Rectal smooth muscle tissue (tissue), 1 donor: ENCODE measurements at regions not wholly inside any gene's neighbourhood (a gene's known extent, or its start where the extent isn't known, plus 50 kb on each side); places are given as distances from the start of the nearest gene placed in this dataset.

Source experiments
- H3K27ac ChIP-seq: one replicate; pipeline ENCODE4 v1.7.0; 2013; ENCODE audit warnings: low read depth, low read length, inconsistent platforms
- H3K27me3 ChIP-seq: one replicate; pipeline ENCODE4 v1.7.0; 2013; ENCODE audit warnings: low read length; ENCODE audit not compliant: control insufficient read depth, insufficient read depth
- H3K36me3 ChIP-seq: one replicate; pipeline ENCODE4 v1.7.0; 2013; ENCODE audit warnings: low read length; ENCODE audit not compliant: control insufficient read depth, insufficient read depth
- H3K4me1 ChIP-seq: one replicate; pipeline ENCODE4 v1.7.0; 2013; ENCODE audit warnings: low read length; ENCODE audit not compliant: control insufficient read depth, insufficient read depth
- H3K4me3 ChIP-seq: one replicate; pipeline ENCODE4 v1.7.0; 2013; ENCODE audit warnings: low read length
- H3K9ac ChIP-seq: one replicate; pipeline ENCODE4 v1.7.0; 2013; ENCODE audit warnings: low read length

DNA sequence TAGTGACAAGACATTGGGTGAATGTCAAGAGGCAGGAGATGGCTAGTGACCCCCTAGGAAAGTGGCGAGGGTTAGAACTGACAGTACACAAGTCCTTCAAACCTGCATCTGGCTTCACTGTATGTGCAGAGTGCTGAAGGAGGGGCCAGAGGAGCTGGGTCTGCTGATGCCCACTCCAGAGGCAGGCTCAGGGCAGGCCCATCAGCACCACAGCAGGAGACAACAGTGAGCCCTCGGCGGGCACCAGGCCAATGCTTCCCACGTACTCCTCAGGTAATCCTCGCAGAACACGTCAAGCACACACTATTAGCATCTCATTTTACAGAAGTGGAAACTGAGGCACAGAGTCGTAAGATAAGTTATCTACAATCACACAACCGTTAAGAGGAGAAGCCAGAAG is 76.1 kb upstream of the SH3PXD2B start:
- no peaks in the 10 kb centered on the region for H3K36me3 ChIP-seq
- H3K4me1 ChIP-seq, result peaks cover 29% of the 10 kb centered on the region
- H3K27me3 ChIP-seq, result no peaks in the 10 kb centered on the region
- no peak overlapping the region for H3K4me3 ChIP-seq
- H3K27ac ChIP-seq, result no peak overlapping the region
- H3K9ac ChIP-seq, result no peak overlapping the region

DNA sequence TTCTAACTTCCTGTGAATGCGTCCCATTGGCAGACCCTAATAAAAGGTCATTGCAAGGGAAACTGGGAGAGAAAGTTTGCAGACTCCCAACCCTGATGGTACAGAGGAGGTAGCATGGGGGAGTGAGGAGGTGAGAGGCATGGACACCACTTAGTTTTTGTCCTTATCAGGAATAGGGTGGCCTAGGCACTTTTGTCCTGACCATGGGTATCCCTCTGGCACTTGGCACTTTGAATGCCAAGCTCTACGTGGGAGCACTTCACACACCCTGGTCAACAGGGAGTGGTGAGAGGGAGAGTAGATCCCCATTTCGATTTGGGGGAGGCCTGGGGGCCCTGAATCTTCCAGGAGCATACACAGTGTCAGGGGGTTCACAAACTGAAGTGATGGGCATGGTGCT is 75.6 kb upstream of the SH3PXD2B start:
- H3K27ac ChIP-seq, result no peak overlapping the region
- H3K36me3 ChIP-seq, result no peaks in the 10 kb centered on the region

DNA sequence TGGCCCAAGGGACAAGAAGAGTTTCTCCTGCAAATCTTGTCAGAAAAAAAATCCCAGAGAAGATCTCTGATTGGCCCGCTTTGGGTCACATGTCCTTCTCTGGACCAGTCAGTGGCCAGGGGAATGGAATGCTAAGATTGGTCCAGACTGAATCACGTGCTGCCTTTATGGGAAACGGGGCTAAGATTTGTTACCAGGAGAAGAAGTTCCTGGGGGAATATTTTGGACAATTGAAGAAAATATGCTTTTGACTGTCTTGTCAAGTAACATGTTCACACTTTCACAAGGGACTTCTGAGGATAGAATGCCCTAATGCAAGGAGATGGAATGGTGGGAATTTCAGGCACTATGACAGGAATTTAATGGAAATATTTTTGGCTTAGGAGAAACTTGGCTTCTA is 74.1 kb upstream of the SH3PXD2B start:
- Histone ChIP-seq H3K36me3 (no peaks in the 10 kb centered on the region), H3K9ac (no peak overlapping the region), H3K27ac (no peak overlapping the region), H3K4me1 (peaks cover 31% of the 10 kb centered on the region), H3K4me3 (no peak overlapping the region), H3K27me3 (no peaks in the 10 kb centered on the region)

More for the DNA sequence above, 75.6 kb upstream of the SH3PXD2B start:
- Histone ChIP-seq H3K27me3 (no peaks in the 10 kb centered on the region), H3K4me3 (no peak overlapping the region), H3K4me1 (peaks cover 34% of the 10 kb centered on the region), H3K9ac (no peak overlapping the region)

DNA sequence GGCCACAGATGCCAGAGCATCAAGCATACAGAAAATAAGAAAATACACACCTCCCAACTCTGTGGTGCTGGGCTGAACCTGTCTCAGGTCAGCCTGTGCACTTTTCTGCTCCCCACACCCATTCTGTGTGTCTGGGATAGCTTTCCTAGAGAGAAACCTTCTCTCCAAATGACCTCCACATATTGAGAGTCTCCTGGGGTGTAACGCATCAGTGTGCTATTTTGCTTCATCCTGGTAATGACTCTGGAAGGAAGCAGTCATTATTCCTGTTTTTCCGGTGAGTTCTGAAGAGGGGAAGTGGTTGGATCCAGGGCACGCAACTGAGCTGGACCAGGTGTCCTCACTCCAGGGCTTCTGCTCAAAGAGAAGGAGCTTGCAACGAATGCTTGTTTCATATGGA is 73.2 kb upstream of the SH3PXD2B start:
- no peak overlapping the region for H3K4me3 ChIP-seq
- H3K4me1 ChIP-seq, result peaks cover 23% of the 10 kb centered on the region
- H3K27me3 ChIP-seq, result no peaks in the 10 kb centered on the region
- no peak overlapping the region for H3K9ac ChIP-seq
- H3K36me3 ChIP-seq, result no peaks in the 10 kb centered on the region
- H3K27ac ChIP-seq, result no peak overlapping the region

DNA sequence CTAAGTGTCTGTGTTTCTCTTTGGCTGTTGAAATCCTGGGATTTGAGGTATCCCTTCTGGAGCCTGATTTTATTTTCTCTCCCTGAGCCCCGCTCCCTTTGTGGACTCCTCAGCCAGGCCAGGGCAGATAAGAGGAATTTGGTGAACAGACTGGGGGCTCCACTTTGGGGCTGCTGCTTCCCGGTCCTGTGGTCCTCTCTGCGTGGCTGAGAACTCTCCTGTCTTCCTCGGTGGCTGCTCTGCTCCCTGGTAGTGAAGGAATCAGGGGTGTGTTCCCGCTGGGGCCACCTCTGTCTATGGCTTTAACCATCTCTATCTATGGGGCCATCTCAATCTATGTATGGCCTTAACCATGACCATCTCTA is 71.7 kb upstream of the SH3PXD2B start:
- peak overlapping the region; percentile 48 for H3K27ac ChIP-seq

DNA sequence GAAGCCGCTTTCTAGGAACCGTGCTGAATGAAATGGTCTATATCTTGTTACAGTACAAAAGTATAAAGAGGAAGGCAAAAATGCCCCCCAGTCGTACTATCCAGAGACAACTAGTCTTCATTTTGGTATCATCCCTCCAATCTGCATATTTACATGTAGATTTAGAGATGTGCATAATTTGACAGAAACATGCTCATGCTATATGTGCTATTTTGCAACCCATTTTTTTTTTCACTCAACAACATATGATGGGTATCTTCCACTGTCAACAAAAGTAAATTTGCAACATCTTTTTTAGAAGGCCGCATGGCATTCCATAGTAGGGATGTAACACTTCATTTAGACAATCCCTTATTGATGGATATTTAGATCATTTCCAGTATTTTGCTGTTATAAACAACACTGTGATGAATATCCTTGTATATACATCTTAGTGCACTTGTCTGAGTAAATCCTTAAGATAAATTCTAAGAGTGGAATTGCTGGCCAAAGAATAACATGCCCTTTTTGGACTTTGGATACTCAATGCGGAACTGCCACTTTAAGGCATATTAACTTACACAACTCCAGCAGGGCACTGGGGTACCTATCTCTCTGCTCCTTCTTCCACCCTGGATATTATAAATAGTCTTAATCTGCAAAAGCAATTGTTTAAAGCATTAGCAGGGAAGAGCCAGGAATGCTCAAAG is 71.1 kb upstream of the SH3PXD2B start:
- no peaks in the 10 kb centered on the region for H3K27me3 ChIP-seq
- H3K4me3 ChIP-seq, result no peak overlapping the region
- H3K27ac ChIP-seq, result peak overlapping the region; percentile 83
- peaks cover 23% of the 10 kb centered on the region for H3K4me1 ChIP-seq
- no peaks in the 10 kb centered on the region for H3K36me3 ChIP-seq
- H3K9ac ChIP-seq, result no peak overlapping the region

More for the DNA sequence above, 71.7 kb upstream of the SH3PXD2B start:
- no peak overlapping the region for H3K9ac ChIP-seq
- H3K27me3 ChIP-seq, result no peaks in the 10 kb centered on the region
- H3K4me1 ChIP-seq, result peaks cover 23% of the 10 kb centered on the region
- no peak overlapping the region for H3K4me3 ChIP-seq
- H3K36me3 ChIP-seq, result no peaks in the 10 kb centered on the region

DNA sequence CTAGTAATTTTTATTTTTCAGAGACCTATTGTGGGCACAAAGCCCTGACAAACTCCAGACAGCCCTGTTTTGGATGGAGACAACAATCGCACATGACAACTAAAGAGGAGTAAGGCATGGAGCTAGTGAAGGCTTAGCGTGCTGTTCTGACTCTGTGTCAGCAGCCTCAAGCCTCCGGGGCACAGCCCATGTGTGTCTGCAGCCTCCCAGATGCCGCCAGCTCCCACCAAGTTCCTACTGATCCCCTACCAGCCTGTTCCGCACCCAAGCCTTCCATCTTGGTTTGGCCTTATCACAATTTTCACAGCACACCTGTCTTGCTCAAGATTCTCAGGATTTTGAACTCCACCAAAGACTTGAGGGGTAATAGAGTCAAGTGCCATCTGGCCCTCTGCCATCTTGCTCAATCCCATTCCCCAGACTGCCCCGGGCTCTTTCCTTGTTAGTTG is 70.3 kb upstream of the SH3PXD2B start:
- Histone ChIP-seq H3K27ac (peak overlapping the region; percentile 83), H3K27me3 (no peaks in the 10 kb centered on the region), H3K4me3 (no peak overlapping the region), H3K36me3 (no peaks in the 10 kb centered on the region), H3K9ac (no peak overlapping the region), H3K4me1 (peaks cover 23% of the 10 kb centered on the region)

DNA sequence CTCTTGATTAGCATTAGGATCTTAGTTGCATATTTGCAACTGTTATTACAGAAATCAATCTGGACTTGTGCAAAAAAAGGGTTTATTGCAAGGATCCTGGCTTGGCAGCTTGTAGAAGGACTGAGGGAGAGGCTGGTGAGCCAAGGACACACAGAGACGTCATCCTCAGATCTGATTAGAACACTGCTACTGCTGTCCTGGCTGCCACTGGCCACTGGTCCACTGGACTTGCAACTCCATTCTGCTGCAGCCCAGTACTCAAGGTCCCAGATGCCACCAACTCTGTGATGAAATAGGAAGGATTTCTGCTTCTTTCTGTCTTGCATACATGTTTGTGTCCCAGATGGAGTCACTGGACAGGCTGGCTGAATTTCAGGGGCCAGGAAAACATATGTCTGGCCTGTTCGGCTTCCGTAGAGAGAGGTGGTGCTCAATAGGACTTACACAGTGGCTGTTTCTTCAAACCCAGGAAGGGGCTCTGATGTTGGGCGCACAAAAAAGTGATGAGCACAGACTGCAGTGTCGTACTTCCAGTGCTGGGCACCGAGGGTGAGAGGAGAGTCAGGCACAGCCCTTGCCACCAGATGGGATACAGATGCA is 68.9 kb upstream of the SH3PXD2B start:
- Histone ChIP-seq H3K27me3 (no peaks in the 10 kb centered on the region), H3K27ac (no peak overlapping the region), H3K4me3 (no peak overlapping the region), H3K36me3 (no peaks in the 10 kb centered on the region), H3K4me1 (peaks cover 23% of the 10 kb centered on the region), H3K9ac (no peak overlapping the region)

DNA sequence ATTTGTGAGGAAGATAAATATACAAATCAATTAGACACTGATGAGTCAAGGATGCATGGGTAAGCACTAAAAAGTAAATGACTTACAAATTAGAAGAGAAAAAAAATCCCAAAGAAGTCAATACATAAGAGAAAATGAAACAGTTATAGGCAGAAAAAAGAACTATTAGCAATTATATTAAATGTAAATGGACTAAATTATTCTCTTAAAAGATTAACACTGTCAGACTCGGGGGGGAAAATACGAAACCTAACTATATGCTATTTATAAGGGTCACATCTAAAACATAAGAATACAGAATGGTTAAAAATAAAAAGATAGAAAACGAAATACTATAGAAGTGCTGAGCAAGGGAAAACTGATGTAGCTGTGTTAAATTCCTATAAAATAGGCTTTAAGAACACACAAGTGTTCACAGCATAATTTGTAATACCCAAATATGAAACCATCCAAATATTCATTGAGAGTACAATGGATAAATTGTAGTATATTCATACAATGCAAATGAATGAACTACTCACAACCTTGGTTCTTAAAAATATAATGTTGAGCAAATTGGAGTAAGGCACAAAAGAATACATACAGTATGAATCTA is 67.1 kb upstream of the SH3PXD2B start:
- Histone ChIP-seq H3K27me3 (no peaks in the 10 kb centered on the region), H3K36me3 (no peaks in the 10 kb centered on the region), H3K27ac (no peak overlapping the region), H3K9ac (no peak overlapping the region), H3K4me3 (no peak overlapping the region), H3K4me1 (peaks cover 23% of the 10 kb centered on the region)

DNA sequence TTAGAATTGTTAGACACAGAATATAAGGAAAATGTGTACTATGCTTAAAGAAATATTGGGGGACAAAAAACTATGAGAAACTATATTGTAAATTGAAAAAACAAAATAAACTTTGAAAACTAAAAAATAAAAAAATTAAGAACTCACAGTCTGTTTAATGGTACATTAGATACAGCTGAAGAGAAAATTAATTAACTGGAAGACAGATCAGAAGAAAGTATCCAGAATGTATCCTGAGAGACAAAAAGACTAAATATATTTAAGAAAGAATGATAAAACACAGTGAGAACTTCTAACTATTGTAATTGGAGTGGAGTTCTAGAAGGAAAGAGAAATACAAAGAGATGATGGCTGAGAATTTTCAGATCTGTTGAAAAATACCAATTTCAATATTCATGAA is 57.6 kb upstream of the SH3PXD2B start:
- Histone ChIP-seq H3K4me1 (no peaks in the 10 kb centered on the region), H3K27me3 (no peaks in the 10 kb centered on the region), H3K36me3 (no peaks in the 10 kb centered on the region), H3K27ac (no peak overlapping the region), H3K4me3 (no peak overlapping the region), H3K9ac (no peak overlapping the region)

DNA sequence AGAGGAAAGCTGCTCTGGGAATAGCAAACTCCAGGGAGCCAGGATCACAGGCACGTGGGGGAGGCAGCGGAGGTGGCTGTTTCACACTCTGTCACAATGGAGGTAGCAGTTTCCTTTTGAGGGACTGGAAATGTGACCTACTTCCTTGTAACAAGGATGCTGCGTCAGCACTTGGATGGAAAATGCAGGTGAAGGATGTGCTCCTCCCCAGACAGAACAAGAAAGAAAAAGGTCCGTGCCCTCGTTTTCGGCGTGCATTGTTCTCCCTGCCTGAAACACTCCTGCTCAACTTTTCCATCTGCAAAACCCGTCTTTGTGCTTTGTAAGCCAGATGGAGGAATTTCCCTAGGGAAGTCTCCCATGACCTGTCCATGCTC is 55.1 kb upstream of the SH3PXD2B start:
- H3K27ac ChIP-seq, result no peak overlapping the region
- H3K36me3 ChIP-seq, result no peaks in the 10 kb centered on the region
- no peaks in the 10 kb centered on the region for H3K27me3 ChIP-seq
- H3K4me3 ChIP-seq, result no peak overlapping the region
- H3K4me1 ChIP-seq, result peaks cover 3% of the 10 kb centered on the region
- H3K9ac ChIP-seq, result no peak overlapping the region

DNA sequence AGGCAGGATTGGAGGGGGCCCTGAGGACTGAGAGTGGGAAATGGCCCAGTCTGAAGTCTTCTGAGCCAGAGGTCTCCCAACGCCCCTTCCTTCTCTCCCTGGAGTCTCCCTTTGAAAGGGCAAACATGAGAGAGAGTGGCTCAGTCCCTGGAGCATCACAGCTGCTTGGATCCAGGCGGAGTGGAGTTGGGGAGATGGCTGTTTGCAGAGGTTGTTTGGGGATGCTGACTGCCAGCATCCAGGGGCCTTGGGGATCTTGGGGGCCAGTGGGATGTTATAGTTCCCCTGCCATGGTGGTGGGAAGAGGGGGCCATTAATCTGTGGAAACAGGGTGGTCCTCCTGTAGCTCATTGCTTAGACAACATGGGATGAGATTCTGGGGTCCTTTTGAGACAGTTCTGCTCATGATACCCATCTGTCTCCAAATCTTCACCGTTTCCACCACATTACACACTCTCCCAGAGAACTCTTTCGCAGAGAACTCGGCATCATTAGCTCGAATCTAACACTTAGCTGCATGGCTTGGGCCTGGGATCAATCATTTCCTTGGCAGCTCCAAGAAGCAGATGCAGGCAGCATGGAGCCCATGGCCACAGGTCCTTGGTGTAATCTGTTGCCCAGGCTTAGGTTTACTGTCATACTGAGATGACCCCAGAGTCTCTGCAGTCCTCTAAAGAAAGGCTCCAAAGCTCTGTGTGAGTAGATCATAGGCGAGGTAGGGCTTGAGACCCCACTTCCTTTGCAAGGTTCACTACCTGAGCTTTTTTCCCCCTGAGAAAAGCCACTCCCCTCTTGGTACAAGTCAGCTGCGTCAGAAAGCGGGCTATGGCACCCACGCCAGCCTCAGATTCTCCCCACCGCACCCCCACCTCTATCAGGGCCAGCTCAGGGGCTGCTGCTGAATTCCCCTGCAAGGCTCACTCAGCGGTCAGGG is 54.4 kb upstream of the SH3PXD2B start:
- H3K4me3 ChIP-seq, result no peak overlapping the region
- no peak overlapping the region for H3K27ac ChIP-seq
- no peaks in the 10 kb centered on the region for H3K36me3 ChIP-seq
- no peaks in the 10 kb centered on the region for H3K27me3 ChIP-seq
- peaks cover 5% of the 10 kb centered on the region for H3K4me1 ChIP-seq
- no peak overlapping the region for H3K9ac ChIP-seq
